HG02678 (cell line): ENCODE measurements at regions not wholly inside any gene's neighbourhood (a gene's known extent, or its start where the extent isn't known, plus 50 kb on each side); places are given as distances from the start of the nearest gene placed in this dataset.

Experiments
- ATAC-seq: cut with Tn5 transposase; IDR thresholded peaks from one replicate; pipeline ENCODE4 v1.9.1; 2021; ENCODE audit warnings: mild to moderate bottlenecking, moderate library complexity; ENCODE audit not compliant: unreplicated experiment

- no peak for ATAC-seq
These were observed 357.8 kb upstream of the TBL1XR1 start for GRCh38 chr3:177554895-177555759.

GRCh38 chr3:177557548-177557947, 360.3 kb upstream of the TBL1XR1 start:
- no peak for ATAC-seq

DNA sequence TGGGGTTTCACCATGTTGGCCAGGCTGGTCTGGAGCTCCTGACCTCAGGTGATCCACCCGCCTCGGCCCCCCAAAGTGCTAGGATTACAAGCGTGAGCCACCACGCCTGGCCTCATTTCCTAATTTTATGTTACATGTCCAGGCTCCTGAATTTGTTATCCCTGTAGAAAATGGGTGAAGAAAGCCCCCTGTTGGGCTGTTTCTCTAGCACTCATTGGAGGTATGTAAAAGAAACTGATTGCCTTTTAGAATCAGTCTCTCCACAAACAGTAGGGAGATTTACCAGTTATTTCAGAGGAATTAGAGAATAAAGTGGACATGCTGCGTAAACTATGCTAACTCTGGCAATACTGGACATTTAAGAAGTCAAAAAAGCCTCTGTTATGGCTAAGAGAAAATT, 364.1 kb upstream of the TBL1XR1 start:
- ATAC-seq, result no peak

DNA sequence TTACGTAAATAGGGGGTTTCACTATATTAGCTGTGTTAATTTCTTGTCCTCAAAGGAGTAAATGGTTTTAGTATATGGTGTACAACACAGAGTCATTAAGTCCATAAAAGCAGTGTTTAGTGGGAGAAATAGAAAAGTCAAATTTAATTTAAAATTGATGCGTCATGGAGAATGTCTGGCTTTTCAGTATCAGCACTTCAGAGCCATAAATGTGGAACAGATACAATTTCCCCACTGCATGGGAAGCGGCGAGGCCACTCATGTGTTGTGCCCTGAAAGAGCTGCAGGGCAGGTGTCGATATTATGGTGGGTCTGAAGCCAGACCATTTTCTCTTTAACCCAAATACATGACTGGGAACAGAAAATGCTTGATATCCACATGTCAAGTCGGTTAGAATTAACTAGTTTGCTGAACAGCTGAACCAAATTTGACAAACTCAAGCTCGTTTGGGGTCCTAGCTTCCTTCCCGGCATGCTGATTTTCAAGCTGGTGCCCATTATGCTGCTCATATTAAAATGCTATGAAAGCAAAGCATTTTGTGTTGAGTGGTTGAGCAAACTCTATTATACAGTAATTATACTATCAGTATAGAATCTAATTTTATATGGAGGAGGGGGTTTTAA, 364.6 kb upstream of the TBL1XR1 start:
- ATAC-seq, result no peak

DNA sequence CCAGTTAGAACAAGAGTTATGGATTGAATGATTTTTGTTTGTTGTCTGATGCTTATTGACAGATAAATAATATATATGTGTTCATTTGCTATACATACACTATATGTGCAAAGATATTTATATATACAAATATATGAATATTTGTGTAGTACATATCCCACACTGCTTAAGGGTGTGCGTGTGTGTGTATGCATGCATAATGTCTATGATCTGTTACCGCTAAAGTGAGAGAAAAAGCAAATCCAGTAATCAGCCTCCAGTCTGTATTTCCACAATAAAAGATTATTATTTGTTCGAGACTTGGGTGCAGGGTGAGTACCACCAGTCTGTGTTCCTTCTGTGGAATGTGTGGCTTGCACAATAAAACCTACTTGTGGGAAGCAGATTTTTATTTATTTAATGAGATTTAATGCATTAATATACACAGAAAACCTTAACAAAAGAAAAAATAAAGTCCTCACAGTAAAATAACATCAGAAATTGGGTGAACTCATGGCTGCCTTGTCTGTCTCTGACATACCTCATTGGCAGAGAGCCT, 366.0 kb upstream of the TBL1XR1 start:
- no peak for ATAC-seq

GRCh38 chr3:177563792-177564191, 366.5 kb upstream of the TBL1XR1 start:
- no peak for ATAC-seq

DNA sequence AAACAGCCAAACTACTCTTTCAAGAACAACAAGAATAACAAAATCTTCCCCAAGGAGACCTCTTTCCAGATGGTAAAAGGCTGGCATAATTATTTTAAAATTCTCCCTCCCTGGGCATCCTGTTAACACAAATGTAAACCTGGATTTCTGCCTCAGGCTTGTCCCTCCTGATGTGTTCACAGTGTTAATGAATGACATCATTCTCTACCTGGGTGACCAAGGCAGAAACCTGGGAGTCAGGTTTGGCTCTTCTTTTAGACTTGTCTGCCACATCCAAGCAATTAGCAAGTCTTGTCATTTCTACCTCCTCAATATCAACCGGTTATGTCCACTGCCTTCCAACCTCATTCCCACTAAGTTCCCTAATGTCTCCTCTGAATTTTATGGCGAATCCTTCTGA, 368.7 kb upstream of the TBL1XR1 start:
- no peak for ATAC-seq

GRCh38 chr3:177567833-177568232, 370.6 kb upstream of the TBL1XR1 start:
- ATAC-seq, result no peak

DNA sequence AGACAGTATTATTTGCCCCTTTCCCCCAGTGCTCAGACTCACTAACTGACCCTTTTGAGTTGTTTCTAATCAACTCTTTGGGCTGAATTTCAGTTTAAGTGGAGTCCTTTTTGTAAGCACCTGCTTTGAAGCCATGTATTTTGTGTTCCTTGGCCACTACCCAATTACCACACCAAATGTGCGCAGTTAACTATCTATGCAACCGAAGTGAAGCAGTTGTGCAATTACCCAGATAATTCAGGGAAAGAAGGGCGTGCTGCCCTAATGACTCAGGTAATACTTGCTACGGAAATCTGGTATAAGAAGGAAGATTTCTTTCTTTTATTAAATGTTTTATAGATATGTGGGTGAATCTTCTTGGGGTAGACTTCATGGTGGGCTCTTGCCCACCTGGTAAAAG, 371.9 kb upstream of the TBL1XR1 start:
- ATAC-seq, result no peak

DNA sequence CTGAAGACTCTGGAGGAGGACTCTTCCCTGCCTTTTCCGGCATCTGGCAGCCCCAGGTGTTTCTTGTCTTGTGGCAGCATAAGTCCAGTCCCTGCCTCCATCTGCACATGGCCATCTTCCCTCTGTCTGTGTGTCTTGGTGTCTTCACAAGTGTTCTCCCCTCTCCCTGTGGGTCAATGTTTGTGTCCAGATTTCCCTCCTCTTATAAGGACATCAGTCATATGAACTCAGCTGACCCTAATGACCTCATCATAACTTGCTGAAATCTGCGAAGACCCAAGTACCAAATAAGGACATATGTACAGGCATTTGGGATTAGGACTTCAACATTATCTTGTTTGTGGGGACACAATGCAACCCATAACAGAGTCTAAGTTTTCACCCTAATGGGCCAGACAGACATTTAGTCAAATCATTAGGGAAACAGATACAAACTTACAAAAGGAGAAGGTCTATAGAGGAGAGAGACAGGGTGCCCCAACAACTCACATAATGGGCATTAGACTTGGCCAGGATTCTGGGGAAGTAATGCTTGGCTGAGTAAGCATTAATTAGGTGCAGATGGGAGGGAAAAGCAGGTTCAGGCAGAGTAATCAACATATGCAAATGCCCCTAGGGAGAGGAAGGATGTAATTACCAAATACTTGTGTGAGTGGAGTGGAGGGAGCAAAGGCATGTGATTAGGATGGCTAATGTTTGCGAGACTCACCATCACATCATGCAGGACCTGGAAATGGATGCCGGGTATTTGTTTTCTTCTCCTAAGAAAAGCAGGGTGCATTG, 372.8 kb upstream of the TBL1XR1 start:
- no peak for ATAC-seq

DNA sequence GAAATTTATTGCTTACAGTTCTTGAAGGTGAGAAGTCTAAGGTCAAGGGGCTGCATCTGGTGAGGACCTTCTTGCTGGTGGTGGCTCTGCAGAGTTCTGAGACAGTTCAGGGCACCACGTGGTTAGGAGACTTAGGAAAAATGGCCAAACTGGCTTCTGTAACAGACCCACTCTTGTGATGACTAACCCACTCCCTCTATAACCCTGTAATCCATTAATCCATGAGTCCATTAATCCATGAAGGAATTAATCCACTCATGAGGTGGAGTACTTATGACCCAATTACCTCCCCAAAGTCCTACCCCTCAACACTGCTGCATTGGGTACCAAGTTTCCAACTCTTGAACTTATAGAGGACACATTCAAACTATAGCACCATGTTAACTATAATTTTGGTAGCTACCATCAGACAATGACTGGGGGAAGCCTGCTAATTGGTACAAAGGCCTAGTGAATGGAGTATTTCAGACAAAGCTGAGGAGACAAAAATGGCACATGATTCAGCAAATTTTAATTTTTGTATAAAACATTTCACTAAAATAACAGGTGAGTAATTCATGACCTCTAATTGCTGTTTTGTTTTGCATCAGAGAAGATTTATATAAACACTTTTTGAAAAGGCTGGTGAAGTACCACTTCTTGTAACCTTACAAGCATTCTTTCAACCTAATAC, 374.1 kb upstream of the TBL1XR1 start:
- ATAC-seq, result no peak

GRCh38 chr3:177571944-177572315, 374.6 kb upstream of the TBL1XR1 start:
- no peak for ATAC-seq

GRCh38 chr3:177574222-177574856, 377.1 kb upstream of the TBL1XR1 start:
- no peak for ATAC-seq

DNA sequence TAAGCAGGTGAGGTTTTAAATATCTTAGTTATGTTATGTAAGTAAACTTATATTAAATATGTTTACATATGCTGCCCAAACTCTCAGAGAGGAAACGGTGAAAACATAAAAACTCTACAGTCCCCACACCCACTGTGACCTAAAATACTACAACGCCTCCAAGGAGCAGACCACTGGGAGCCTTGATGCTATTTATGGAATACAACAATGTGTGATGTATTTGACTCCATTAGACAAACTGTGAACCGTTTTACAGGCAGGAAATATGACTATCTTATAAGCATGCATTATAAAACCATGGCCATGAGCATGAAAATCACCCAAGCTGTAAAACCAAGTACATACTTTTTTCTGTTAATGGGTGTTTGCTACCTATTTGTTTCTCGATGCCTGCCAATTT, 379.5 kb upstream of the TBL1XR1 start:
- no peak for ATAC-seq

DNA sequence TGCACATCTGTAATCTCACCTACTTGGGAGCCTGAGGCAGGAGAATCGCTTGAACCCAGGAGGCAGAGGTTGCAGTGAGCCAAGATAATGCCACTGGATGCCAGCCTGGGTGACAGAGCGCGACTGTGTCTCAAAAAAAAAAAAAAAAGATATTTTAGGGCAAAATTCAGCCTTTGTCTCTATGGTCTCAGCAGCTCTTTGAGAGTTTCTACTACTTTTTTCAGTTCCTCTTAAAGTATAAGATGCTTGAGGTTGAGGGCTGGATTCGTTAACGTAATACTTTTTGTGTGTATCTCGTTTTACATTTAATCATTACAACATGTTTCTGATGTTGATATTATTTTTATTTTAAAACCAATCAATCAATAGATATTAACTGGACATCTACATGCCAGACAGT, 381.2 kb upstream of the TBL1XR1 start:
- peak; percentile 81 for ATAC-seq

DNA sequence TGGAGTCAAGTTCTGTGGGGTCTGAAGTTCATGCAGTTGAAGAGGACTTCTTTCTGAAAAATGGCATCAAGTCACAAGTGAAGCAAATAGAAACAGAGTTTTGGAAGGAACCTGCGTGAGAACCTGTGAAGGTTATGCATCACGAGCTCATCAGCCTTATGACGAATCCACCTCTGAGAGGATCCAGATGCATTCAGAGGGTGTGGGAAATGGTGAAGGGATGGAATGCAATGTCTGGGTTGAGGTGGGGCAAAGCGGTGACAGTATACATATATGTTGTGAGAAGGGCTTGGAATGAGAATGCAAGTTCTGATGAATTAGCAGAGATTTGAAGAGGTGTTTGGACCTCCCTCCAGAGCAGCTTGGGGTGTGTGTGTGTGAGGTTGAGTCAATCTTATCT, 382.1 kb upstream of the TBL1XR1 start:
- ATAC-seq, result no peak

- ATAC-seq, result no peak
These were observed 383.2 kb upstream of the TBL1XR1 start for GRCh38 chr3:177580437-177580836.

DNA sequence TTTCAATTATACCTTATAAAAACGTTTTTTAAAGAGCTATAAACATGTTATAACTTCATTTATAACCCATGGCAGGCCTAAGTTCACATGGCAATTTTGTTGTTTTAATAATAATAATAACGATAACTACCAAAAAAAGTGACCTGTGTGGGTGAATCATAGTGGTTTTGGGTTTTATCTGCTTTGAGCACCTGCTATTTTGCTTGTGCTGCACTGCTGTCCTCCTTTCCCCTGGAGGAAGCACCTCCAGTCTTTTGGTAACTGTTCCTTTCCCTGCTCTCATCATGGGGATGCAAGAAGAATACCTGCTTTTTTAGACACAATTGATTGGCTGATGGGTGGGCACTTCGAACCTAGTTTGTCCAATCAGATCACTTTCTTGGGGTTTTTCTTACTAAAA, 388.0 kb upstream of the TBL1XR1 start:
- ATAC-seq, result no peak

DNA sequence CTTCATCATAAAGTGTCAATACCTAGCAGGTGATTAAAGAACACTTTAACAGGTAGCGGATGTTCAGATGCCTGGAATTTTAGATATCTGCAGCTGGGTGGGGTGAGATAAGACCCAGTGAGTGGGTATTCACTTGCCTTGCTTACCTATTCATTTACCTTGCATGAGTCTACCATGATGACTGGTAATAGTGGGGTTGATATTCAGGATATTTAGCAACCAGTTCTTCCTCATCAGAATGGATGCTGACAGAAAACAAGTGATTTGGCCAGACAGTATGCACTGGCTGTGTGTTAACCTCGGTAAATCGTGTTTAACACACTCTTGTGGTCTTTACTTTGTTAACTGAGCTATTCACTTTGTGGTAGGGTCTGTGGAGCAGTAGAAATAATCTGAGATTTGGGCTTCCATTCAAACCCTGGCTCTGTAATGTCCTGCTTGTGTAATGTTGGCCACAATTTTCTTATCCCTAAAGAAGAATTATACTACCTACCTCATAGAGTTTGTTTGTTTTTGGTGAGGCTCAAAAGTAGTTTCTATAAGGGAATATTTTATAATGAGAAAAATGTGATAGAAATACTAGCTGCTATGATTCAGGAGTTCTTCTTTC, 391.9 kb upstream of the TBL1XR1 start:
- ATAC-seq, result no peak

DNA sequence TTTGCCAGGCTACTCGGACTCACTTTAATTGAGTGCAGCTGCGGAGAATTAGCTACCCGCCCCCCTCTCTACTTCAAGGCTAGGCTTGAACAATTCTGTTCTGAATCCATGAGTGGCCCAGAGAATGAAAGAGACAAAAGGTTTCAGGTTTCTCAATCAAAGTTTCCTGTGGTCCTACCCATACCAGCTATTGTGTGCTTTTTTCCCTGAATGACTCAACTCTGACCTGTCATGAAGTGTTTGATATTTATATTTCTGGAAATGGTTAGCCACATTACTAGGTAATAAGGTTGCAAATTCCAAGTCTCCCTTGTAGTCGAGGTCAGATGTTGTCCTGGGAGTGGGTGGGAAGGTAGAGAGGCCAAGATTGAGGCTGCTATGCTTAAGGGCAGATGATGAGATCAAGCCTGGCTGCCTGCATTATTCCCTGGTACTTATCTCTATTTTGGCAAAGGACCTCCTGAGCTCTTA, 392.7 kb upstream of the TBL1XR1 start:
- peak; percentile 73 for ATAC-seq
